ENCODE measurements at regions not wholly inside any gene's neighbourhood (a gene's known extent, or its start where the extent isn't known, plus 50 kb on each side); places are given as distances from the start of the nearest gene placed in this dataset.

DNA sequence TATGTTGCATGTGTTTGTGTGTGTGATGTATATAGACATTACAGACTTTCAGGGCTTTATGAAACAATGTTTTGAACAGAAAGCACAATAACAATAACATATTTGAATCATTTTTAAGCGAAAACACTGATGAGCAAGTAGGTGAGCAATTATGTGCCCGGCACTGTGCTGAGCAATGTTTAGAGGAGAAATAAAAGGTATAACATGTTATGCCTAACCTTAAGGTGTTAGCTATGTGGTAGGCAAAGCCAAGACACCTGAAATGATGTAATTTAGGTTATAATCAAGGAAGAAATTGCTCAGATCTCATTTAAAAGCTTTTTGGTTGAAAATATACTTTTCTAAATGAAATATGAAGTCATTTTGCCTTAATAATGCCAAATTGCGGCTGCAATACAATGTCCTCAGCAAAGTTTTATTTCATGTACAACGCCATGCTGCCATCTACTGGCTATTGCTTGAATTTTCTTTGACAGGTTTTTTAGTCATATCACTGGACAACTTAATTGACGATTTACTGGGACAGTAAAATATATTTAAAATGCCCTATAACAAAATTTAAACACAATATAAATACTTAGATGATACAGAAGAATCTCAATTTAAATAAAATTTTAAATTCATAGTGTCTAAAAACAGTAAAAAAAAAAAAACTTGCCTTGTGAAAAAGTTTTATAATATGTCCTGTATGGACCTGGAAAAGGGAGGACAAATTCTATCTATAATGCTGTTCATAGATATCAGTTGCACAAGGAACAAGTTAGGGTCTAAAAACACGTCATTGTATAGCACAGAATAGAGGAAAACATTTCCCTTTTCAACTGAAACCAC is 131.1 kb upstream of the CDK1 start:
- TF ChIP-seq, protein P1, sequence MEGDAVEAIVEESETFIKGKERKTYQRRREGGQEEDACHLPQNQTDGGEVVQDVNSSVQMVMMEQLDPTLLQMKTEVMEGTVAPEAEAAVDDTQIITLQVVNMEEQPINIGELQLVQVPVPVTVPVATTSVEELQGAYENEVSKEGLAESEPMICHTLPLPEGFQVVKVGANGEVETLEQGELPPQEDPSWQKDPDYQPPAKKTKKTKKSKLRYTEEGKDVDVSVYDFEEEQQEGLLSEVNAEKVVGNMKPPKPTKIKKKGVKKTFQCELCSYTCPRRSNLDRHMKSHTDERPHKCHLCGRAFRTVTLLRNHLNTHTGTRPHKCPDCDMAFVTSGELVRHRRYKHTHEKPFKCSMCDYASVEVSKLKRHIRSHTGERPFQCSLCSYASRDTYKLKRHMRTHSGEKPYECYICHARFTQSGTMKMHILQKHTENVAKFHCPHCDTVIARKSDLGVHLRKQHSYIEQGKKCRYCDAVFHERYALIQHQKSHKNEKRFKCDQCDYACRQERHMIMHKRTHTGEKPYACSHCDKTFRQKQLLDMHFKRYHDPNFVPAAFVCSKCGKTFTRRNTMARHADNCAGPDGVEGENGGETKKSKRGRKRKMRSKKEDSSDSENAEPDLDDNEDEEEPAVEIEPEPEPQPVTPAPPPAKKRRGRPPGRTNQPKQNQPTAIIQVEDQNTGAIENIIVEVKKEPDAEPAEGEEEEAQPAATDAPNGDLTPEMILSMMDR (IDR thresholded peaks at IDR 0.05) = no peak
- H3K4me1 ChIP-seq (ENCODE audit: low read depth) = no peaks in the 10 kb centered on the region
- DNase-seq = peak in 1 of 3 donors; percentile 78
- peak; percentile 66 for ATAC-seq
- no peak overlapping the region for H3K4me3 ChIP-seq
- no peaks in the 10 kb centered on the region for H3K9me3 ChIP-seq
- H3K36me3 ChIP-seq (ENCODE audit: low read depth) = no peaks in the 10 kb centered on the region
- intact Hi-C loops (cut with DNase I, micrococcal nuclease) = loop anchor here (5.0 kb wide), 3 partner anchors 120 to 205 kb away; no protein-coding TSS in a partner anchor

DNA sequence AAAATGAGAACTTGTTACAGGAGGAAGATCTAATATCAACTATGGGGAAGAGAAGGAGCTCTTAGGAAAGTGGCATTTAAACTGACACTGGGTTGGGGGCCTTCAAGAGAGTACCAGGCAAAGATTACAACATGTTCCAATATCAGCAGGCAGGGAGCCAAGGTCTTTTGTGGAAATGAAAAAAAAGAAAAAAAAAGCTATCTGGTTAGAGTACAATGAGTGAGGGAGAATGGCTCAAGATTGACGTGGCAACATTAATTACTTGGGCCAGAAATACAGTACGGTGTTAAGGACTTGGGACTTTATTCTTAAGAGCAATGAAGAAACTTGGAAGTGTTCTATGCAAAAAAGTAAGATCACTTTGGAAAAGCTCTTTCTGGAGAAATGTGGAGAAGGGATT is 132.3 kb upstream of the CDK1 start:
- ATAC-seq = no peak

DNA sequence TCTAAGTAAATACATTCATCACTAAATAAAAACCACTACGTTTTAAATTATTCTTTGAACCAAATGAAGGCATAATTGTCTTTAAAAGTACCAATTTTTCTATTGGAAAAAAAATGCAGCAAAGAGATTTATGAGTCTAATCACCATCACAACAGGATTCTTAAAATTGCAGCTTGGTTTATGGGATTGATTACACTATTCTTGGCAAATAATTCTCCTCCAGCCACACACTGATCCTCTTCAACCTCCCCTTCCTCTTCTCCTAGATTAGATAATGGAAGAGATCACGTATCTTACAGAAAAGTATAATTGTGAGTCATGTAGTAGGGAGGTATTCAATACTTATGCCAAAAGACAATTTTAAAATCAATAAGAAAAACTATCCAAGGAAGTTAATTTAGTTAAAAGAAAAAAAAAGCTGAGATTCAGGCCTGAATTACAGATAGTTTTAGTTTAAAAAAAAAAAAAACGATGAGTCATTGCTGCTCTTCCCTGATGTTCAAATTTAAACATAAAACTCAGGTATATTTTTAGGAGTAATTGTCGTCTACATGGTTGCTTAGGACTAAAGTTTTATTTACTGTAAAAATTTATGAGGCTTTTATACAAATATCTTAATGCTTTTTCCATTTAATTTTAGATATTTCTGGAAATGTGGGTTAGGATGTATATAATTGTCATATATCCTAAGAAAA is 133.7 kb upstream of the CDK1 start:
- ATAC-seq (no peak), DNase-seq (no peak)
- Histone ChIP-seq H3K4me3 (no peak overlapping the region), H3K36me3 (ENCODE audit: low read depth) (no peaks in the 10 kb centered on the region), H3K4me1 (ENCODE audit: low read depth) (no peaks in the 10 kb centered on the region), H3K9me3 (no peaks in the 10 kb centered on the region)
- intact Hi-C loops (cut with DNase I, micrococcal nuclease) = loop anchor here (5.0 kb wide), 3 partner anchors 123 to 202 kb away; no protein-coding TSS in a partner anchor
- TF ChIP-seq, protein P1 (IDR thresholded peaks at IDR 0.05) = no peak

More for the DNA sequence above, 132.3 kb upstream of the CDK1 start:
- H3K4me1 ChIP-seq (ENCODE audit: low read depth) = no peaks in the 10 kb centered on the region
- no peak overlapping the region for H3K4me3 ChIP-seq
- TF ChIP-seq, protein P1 (IDR thresholded peaks at IDR 0.05) = no peak
- intact Hi-C loops (cut with DNase I, micrococcal nuclease) = loop anchor here (5.0 kb wide), 3 partner anchors 121 to 204 kb away; no protein-coding TSS in a partner anchor
- no peaks in the 10 kb centered on the region for H3K9me3 ChIP-seq
- DNase-seq = no peak
- no peaks in the 10 kb centered on the region for H3K36me3 ChIP-seq (ENCODE audit: low read depth)

- Histone ChIP-seq H3K36me3 (ENCODE audit: low read depth) (no peaks in the 10 kb centered on the region), H3K9me3 (no peaks in the 10 kb centered on the region), H3K4me3 (no peak overlapping the region), H3K4me1 (ENCODE audit: low read depth) (no peaks in the 10 kb centered on the region)
- no peak for DNase-seq
- no peak for ATAC-seq
- TF ChIP-seq, protein P1 (IDR thresholded peaks at IDR 0.05) = no peak
- intact Hi-C loops (cut with DNase I, micrococcal nuclease) = no loop called here
Observed at GRCh38 chr10:60643874-60644273, 134.4 kb upstream of the CDK1 start.

- intact Hi-C loops (cut with DNase I, micrococcal nuclease) = no loop called here
- TF ChIP-seq, protein P1 (IDR thresholded peaks at IDR 0.05) = no peak
Observed at GRCh38 chr10:60629332-60629731, 148.9 kb upstream of the CDK1 start.

More at GRCh38 chr10:60629332-60629731, 148.9 kb upstream of the CDK1 start:
- H3K36me3 ChIP-seq (ENCODE audit: low read depth) = no peaks in the 10 kb centered on the region
- ATAC-seq = no peak
- H3K4me3 ChIP-seq = no peak overlapping the region
- peaks cover 10% of the 10 kb centered on the region for H3K4me1 ChIP-seq (ENCODE audit: low read depth)
- H3K9me3 ChIP-seq = no peaks in the 10 kb centered on the region
- DNase-seq = no peak

All from mucosa of descending colon (tissue), 3 donors.